ENCODE measurements at regions not wholly inside any gene's neighbourhood (a gene's known extent, or its start where the extent isn't known, plus 50 kb on each side); places are given as distances from the start of the nearest gene placed in this dataset.

GRCh38 chr22:26977741-26978376 lies 320.5 kb downstream of the MIAT start:
- TF ChIP-seq GATA2 (IDR thresholded peaks at IDR 0.05; ENCODE audit: low read depth, low read length): no peak
- TF ChIP-seq GATA3 (IDR thresholded peaks at IDR 0.05; ENCODE audit: low read depth, low read length): no peak
